Tibial artery (tissue), 4 donors: ENCODE measurements at regions not wholly inside any gene's neighbourhood (a gene's known extent, or its start where the extent isn't known, plus 50 kb on each side); places are given as distances from the start of the nearest gene placed in this dataset.

Source experiments
- DNase-seq, 2 donors: peaks; one replicate each; pipeline ENCODE4 v3.0.0-alpha.2; 2019
- H3K27ac ChIP-seq, 2 donors: fragments of 200-600 bp; sonication (generic) in 1 of 2; 1 replicate in 1 of 2; 2 replicates in 1 of 2; pipeline ENCODE4 v1.5.1; 2018 to 2019; ENCODE audit warnings: mild to moderate bottlenecking in 1 of 2
- H3K27me3 ChIP-seq, 2 donors: fragments of 200-600 bp; sonication (generic) in 1 of 2; one replicate each; pipeline versions ENCODE4 v1.5.1 to v1.6.0; 2016 to 2019
- H3K36me3 ChIP-seq, 3 donors: fragments of 200-600 bp; sonication (generic) in 2 of 3; one replicate each; pipeline ENCODE4 v1.5.1; 2016 to 2019; ENCODE audit warnings: mild to moderate bottlenecking in 2 of 3
- H3K4me1 ChIP-seq, 4 donors: fragments of 200-600 bp; sonication (generic) in 2 of 4; 1 replicate in 3 of 4; 2 replicates in 1 of 4; pipeline ENCODE4 v1.5.1; 2016 to 2019
- H3K4me3 ChIP-seq, 2 donors: fragments of 200-600 bp; sonication (generic) in 1 of 2; 1 replicate in 1 of 2; 2 replicates in 1 of 2; pipeline ENCODE4 v1.5.1; 2018 to 2019; ENCODE audit warnings: mild to moderate bottlenecking in 2 of 2
- H3K9me3 ChIP-seq, 3 donors: fragments of 200-600 bp; sonication (generic) in 1 of 3; one replicate each; pipeline ENCODE4 v1.5.1; 2016 to 2019
- intact Hi-C: fragments of 100-400 bp; cut with DNase I; formaldehyde crosslinking; loops from one replicate; pipeline ENCODE4 v1.15.0; 2023; ENCODE audit warnings: low total_unique reads
- TF ChIP-seq, protein P1 (sequence below), 2 experiments: fragments of 200-600 bp in 1 of 2; fragments of 450-650 bp in 1 of 2; IDR thresholded peaks; one replicate each; pipeline ENCODE4 v1.5.1; 2017 to 2019; ENCODE audit warnings: antibody characterized with exemption in 2 of 2, mild to moderate bottlenecking in 1 of 2, moderate library complexity in 1 of 2

DNA sequence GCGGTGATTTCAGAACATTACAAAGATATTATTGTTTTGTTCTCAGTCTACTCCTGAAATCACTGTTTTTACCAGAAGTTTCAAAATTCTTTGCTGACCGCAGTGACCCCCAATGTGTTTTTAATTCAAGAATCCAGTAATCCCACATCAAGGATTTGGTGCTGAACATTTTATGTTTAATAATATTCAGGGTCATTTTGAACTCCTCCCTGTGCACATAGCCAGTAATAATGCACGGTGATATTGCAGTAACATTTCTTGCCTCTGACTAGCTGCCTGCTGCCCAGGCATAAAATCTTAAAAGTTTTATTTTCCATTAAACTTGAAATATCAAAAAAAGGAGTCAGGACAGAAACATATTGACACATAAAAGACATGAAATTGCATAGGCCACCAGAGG is 443.4 kb upstream of the NCAM2 start:
- Histone ChIP-seq H3K9me3 (no peaks in the 10 kb centered on the region), H3K36me3 (no peaks in the 10 kb centered on the region), H3K4me1 (no peaks in the 10 kb centered on the region), H3K4me3 (no peak overlapping the region), H3K27me3 (no peaks in the 10 kb centered on the region), H3K27ac (no peak overlapping the region)
- intact Hi-C loops = no loop called here
- DNase-seq = no peak
- TF ChIP-seq, protein P1, sequence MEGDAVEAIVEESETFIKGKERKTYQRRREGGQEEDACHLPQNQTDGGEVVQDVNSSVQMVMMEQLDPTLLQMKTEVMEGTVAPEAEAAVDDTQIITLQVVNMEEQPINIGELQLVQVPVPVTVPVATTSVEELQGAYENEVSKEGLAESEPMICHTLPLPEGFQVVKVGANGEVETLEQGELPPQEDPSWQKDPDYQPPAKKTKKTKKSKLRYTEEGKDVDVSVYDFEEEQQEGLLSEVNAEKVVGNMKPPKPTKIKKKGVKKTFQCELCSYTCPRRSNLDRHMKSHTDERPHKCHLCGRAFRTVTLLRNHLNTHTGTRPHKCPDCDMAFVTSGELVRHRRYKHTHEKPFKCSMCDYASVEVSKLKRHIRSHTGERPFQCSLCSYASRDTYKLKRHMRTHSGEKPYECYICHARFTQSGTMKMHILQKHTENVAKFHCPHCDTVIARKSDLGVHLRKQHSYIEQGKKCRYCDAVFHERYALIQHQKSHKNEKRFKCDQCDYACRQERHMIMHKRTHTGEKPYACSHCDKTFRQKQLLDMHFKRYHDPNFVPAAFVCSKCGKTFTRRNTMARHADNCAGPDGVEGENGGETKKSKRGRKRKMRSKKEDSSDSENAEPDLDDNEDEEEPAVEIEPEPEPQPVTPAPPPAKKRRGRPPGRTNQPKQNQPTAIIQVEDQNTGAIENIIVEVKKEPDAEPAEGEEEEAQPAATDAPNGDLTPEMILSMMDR (IDR thresholded peaks at IDR 0.05) = no peak

DNA sequence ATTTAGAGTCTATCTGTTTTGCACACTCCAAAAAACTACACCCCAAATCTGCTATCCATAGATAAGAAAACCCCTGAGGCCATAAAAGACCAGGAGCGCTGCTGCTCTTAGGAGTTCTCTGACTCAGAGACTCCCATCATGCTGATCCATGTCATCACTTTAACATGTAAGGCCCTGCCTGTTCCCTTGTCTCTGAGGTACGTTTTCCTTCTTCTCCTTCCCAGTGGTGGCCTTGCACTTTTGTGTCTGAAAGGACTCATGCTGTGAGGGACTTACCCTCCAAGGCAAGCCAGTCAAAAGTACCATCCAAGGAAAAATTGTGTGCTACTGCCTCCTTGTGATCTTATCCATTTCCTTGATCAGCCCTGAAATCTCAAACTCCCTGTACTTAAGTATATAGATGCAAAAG is 427.4 kb upstream of the NCAM2 start:
- H3K9me3 ChIP-seq = no peaks in the 10 kb centered on the region
- H3K4me1 ChIP-seq = no peaks in the 10 kb centered on the region
- intact Hi-C loops = no loop called here
- H3K4me3 ChIP-seq = no peak overlapping the region
- TF ChIP-seq, protein P1 (IDR thresholded peaks at IDR 0.05) = no peak
- H3K27ac ChIP-seq = no peak overlapping the region
- H3K36me3 ChIP-seq = no peaks in the 10 kb centered on the region
- no peaks in the 10 kb centered on the region for H3K27me3 ChIP-seq
- no peak for DNase-seq

DNA sequence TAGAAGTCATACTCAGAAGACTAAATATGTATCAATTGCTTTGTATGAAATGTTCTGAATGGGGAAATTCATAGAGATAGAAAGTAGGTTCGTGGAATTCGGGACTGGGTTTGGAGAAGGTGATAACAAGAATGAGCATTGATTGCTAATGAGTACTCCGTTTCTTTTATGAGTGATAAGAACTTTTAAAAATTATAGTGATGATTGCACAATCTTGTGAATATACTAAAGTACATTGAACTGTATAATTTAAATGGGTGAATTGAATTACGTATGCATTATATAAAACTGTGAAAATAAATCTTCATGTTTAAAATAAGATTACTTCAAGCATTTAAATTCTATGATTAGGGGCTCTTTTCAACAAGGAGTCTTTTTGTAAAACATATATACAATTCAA is 425.6 kb upstream of the NCAM2 start:
- no peak overlapping the region for H3K4me3 ChIP-seq
- H3K36me3 ChIP-seq = no peaks in the 10 kb centered on the region
- TF ChIP-seq, protein P1 (IDR thresholded peaks at IDR 0.05) = no peak
- DNase-seq = no peak
- H3K4me1 ChIP-seq = no peaks in the 10 kb centered on the region
- H3K9me3 ChIP-seq = no peaks in the 10 kb centered on the region
- H3K27me3 ChIP-seq = no peaks in the 10 kb centered on the region
- no peak overlapping the region for H3K27ac ChIP-seq
- intact Hi-C loops = no loop called here

DNA sequence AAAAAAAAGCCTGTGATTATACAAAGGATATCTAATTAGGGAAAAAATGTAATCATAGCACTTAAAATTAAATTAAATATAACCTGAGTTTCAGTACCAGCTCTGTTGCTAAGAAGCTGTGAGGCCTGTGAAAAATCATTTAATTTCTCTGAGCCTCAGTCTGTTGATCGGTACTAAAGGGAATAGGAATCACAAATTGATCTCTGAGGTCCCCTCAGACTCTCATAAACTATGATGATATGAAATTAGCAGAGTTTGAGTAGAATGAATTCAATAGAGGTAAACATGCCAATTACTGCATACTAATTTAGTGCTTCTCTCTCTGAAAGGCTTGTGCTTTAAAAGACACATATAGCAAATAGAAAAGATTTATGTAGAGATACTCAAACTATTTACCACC is 416.8 kb upstream of the NCAM2 start:
- no peaks in the 10 kb centered on the region for H3K9me3 ChIP-seq
- no peak overlapping the region for H3K27ac ChIP-seq
- no peaks in the 10 kb centered on the region for H3K4me1 ChIP-seq
- H3K27me3 ChIP-seq = no peaks in the 10 kb centered on the region
- intact Hi-C loops = no loop called here
- H3K36me3 ChIP-seq = no peaks in the 10 kb centered on the region
- no peak for DNase-seq
- TF ChIP-seq, protein P1 (IDR thresholded peaks at IDR 0.05) = no peak
- H3K4me3 ChIP-seq = no peak overlapping the region

DNA sequence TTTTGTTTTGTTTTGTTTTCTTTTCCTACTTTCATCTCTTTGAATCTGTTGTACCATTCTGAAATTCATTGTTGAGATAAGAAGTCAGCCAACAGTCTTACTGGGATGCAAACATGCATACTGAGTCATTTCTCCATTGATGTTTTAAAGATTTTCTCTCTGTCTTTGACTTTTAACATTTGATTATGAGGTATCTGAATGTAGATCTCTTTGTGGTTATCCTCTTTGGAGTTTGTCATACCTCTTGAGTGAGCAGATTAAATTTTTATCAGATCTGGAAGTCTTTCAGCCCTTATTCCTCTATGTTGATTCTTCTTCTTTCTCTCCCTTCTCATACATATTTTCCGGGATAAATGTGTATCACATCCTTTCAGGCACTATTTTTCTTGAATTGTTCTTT is 406.9 kb upstream of the NCAM2 start:
- Histone ChIP-seq H3K27me3 (no peaks in the 10 kb centered on the region), H3K36me3 (no peaks in the 10 kb centered on the region), H3K4me1 (no peaks in the 10 kb centered on the region), H3K4me3 (no peak overlapping the region), H3K9me3 (no peaks in the 10 kb centered on the region), H3K27ac (no peak overlapping the region)
- TF ChIP-seq, protein P1 (IDR thresholded peaks at IDR 0.05) = no peak
- no peak for DNase-seq
- intact Hi-C loops = no loop called here

DNA sequence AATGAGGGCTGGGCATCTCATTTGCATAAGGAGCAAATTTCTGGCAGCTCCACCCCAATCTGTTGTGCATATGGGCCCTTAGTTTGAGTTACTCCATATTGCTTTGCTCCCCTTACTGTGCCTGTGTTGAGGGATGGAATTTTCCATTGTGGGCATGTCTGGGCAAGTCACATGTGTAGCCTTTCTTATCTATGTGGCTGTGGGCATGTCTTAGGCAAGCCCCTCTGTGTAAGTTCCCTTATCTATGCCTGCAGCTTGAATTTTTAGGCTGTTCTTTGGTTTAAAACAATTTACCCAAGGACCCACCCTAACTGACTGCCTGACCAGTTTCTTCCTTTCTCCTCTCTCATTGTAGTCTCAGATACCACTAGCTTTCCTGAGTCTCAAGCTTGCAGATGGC is 405.7 kb upstream of the NCAM2 start:
- DNase-seq = no peak
- Histone ChIP-seq H3K9me3 (no peaks in the 10 kb centered on the region), H3K27ac (no peak overlapping the region), H3K4me1 (no peaks in the 10 kb centered on the region), H3K27me3 (no peaks in the 10 kb centered on the region), H3K36me3 (no peaks in the 10 kb centered on the region), H3K4me3 (no peak overlapping the region)
- intact Hi-C loops = no loop called here
- TF ChIP-seq, protein P1 (IDR thresholded peaks at IDR 0.05) = no peak
